ENCODE measurements at regions not wholly inside any gene's neighbourhood (a gene's known extent, or its start where the extent isn't known, plus 50 kb on each side); places are given as distances from the start of the nearest gene placed in this dataset.
"Not testable (repeated sequence)": the region's sequence is repeated elsewhere in the genome, so short reads cannot be mapped to it uniquely, and the experiment has no call there.

GRCh38 chr1:144516172-144516571 lies 54.7 kb upstream of the NBPF15 start:
- H3K9ac ChIP-seq; H3K27me3 ChIP-seq (ENCODE audit: insufficient read depth, low read depth); H3K36me3 ChIP-seq (ENCODE audit: insufficient read depth); H3K4me2 ChIP-seq; H3K27ac ChIP-seq; H3K79me2 ChIP-seq (ENCODE audit: insufficient read depth, low read depth); H2AFZ ChIP-seq (ENCODE audit: low read depth); H4K20me1 ChIP-seq (ENCODE audit: insufficient read depth); H3K4me3 ChIP-seq (IDR thresholded peaks at IDR 0.05; ENCODE audit: insufficient read depth, low read depth, low read length): not testable (repeated sequence)
- peaks cover 11% of the 10 kb centered on the region for H3K4me1 ChIP-seq (ENCODE audit: low read depth, poor library complexity, severe bottlenecking)

DNA sequence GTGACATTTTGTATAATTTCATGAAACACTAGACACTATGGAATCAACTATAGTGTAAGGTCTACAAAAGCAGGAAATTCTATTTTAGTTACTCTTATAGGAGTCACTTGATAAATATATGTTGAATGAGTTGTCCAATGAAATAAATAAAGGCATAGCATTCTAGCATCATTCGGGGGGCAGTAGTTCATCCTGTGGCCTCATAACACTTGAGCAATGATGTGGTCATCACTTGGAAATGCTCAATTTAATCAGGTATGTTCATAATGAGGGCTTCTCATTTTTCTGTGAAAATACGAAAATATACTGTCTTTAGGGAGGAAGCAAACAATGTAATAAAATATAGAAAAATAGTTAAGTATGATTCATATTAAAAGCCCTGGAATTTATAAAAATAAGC lies 55.4 kb upstream of the NBPF15 start:
- H3K4me2 ChIP-seq; H3K4me3 ChIP-seq (IDR thresholded peaks at IDR 0.05; ENCODE audit: insufficient read depth, low read depth, low read length); H3K27ac ChIP-seq; H3K36me3 ChIP-seq (ENCODE audit: insufficient read depth); H3K9ac ChIP-seq; H4K20me1 ChIP-seq (ENCODE audit: insufficient read depth); H3K79me2 ChIP-seq (ENCODE audit: insufficient read depth, low read depth); H2AFZ ChIP-seq (ENCODE audit: low read depth); H3K27me3 ChIP-seq (ENCODE audit: insufficient read depth, low read depth): not testable (repeated sequence)
- peaks cover 13% of the 10 kb centered on the region for H3K4me1 ChIP-seq (ENCODE audit: low read depth, poor library complexity, severe bottlenecking)

- H3K27ac ChIP-seq; H3K9ac ChIP-seq; H3K4me3 ChIP-seq (IDR thresholded peaks at IDR 0.05; ENCODE audit: insufficient read depth, low read depth, low read length); H4K20me1 ChIP-seq (ENCODE audit: insufficient read depth); H3K36me3 ChIP-seq (ENCODE audit: insufficient read depth); H3K79me2 ChIP-seq (ENCODE audit: insufficient read depth, low read depth); H3K4me2 ChIP-seq; H2AFZ ChIP-seq (ENCODE audit: low read depth); H3K27me3 ChIP-seq (ENCODE audit: insufficient read depth, low read depth): not testable (repeated sequence)
- H3K4me1 ChIP-seq (ENCODE audit: low read depth, poor library complexity, severe bottlenecking), result peaks cover 21% of the 10 kb centered on the region
Observed at GRCh38 chr1:144518439-144518838, 57.0 kb upstream of the NBPF15 start.

DNA sequence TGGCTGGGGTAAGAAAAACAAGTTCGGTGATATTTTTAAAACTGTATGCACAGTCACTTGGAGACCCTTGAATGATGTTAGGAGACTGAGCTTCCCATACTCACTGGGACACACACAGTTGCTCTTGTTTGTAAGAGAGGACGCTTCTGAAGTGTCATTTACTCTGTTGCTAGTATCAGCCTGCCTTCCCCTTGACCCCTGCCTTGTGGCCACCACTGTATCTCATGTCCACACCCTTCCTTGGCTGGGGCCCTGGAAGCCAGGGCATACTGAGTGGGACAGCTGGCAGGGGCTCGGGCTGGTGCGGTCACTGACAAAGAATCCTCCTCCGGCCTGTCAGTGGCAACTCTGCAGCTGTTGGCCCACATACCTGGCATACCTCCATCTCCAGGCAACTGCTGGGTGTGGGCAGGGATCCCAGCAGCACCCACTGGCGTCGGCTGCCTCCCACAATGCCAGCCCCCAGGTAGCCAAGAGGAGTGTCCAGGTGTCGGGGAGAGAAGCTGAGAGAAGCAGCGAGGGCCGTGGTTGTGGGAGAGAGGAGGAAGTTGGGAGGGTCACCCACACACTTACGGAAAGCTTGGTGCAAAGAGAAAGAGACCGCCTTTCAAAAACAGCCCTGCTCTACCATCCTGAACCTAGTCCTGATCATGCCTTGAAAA lies 58.2 kb upstream of the NBPF15 start:
- H3K27ac ChIP-seq; H3K79me2 ChIP-seq (ENCODE audit: insufficient read depth, low read depth); H3K4me2 ChIP-seq; H3K4me3 ChIP-seq (IDR thresholded peaks at IDR 0.05; ENCODE audit: insufficient read depth, low read depth, low read length); H3K36me3 ChIP-seq (ENCODE audit: insufficient read depth); H3K9ac ChIP-seq; H2AFZ ChIP-seq (ENCODE audit: low read depth); H3K27me3 ChIP-seq (ENCODE audit: insufficient read depth, low read depth); H4K20me1 ChIP-seq (ENCODE audit: insufficient read depth): not testable (repeated sequence)
- peaks cover 21% of the 10 kb centered on the region for H3K4me1 ChIP-seq (ENCODE audit: low read depth, poor library complexity, severe bottlenecking)

DNA sequence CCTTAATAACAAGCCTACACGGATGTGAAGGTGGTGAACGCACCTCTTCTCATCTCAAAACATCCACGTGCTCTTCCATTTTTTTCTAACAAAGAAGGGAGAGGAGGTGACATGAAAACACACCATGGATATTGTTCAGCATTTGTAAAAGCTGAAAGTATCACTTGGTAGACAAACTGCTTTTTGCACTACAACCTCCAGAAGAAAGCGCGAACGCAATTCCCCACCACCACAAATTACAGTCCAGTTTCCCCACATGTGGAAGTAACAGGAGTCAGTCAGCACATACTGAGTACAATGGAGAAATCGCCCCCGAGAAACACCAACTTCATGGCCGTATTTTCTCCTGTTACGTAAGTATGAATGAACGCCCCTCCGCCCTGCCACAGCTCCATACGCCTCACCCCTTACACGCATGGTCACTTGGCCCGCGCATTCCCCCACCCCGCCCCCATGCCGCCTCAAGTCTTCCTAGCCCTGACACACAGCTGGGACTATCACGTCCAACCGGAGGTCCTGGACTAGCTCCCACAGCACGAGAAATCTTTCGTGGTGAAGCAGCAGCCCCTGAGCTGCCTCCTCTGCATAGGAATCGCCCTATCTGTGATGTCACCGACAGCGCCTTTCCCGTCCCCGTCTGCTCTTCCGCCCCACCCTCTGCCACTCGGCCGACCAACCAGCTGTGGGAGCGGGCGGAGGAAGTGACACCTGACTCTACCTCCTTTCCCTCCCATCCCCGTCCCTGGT lies 62.4 kb upstream of the NBPF15 start:
- H4K20me1 ChIP-seq (ENCODE audit: insufficient read depth); H3K79me2 ChIP-seq (ENCODE audit: insufficient read depth, low read depth); H3K4me3 ChIP-seq (IDR thresholded peaks at IDR 0.05; ENCODE audit: insufficient read depth, low read depth, low read length); H3K27me3 ChIP-seq (ENCODE audit: insufficient read depth, low read depth); H3K36me3 ChIP-seq (ENCODE audit: insufficient read depth): not testable (repeated sequence)
- Histone ChIP-seq H2AFZ (ENCODE audit: low read depth) (peak overlapping the region; percentile 66), H3K4me2 (peak overlapping the region; percentile 61), H3K27ac (peak overlapping the region; percentile 93), H3K4me1 (ENCODE audit: low read depth, poor library complexity, severe bottlenecking) (peaks cover 31% of the 10 kb centered on the region), H3K9ac (peak overlapping the region; percentile 91)

- peaks cover 24% of the 10 kb centered on the region for H3K4me1 ChIP-seq (ENCODE audit: low read depth, poor library complexity, severe bottlenecking)
- not testable (repeated sequence) for H4K20me1 ChIP-seq (ENCODE audit: insufficient read depth); H3K79me2 ChIP-seq (ENCODE audit: insufficient read depth, low read depth); H3K4me3 ChIP-seq (IDR thresholded peaks at IDR 0.05; ENCODE audit: insufficient read depth, low read depth, low read length); H3K9ac ChIP-seq; H3K27ac ChIP-seq; H3K27me3 ChIP-seq (ENCODE audit: insufficient read depth, low read depth); H3K36me3 ChIP-seq (ENCODE audit: insufficient read depth)
- peak overlapping the region; percentile 45; the same call in 1 of the 2 replicates for H2AFZ ChIP-seq (ENCODE audit: low read depth)
- TF ChIP-seq, protein P1, sequence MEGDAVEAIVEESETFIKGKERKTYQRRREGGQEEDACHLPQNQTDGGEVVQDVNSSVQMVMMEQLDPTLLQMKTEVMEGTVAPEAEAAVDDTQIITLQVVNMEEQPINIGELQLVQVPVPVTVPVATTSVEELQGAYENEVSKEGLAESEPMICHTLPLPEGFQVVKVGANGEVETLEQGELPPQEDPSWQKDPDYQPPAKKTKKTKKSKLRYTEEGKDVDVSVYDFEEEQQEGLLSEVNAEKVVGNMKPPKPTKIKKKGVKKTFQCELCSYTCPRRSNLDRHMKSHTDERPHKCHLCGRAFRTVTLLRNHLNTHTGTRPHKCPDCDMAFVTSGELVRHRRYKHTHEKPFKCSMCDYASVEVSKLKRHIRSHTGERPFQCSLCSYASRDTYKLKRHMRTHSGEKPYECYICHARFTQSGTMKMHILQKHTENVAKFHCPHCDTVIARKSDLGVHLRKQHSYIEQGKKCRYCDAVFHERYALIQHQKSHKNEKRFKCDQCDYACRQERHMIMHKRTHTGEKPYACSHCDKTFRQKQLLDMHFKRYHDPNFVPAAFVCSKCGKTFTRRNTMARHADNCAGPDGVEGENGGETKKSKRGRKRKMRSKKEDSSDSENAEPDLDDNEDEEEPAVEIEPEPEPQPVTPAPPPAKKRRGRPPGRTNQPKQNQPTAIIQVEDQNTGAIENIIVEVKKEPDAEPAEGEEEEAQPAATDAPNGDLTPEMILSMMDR (conservative IDR thresholded peaks at IDR 0.05; ENCODE audit: low read depth, low read length), result peak; percentile 82
- peak overlapping the region; percentile 5; the same call in 1 of the 2 replicates for H3K4me2 ChIP-seq
Observed at GRCh38 chr1:144532156-144532607, 60.5 kb upstream of the PPIAL4F start.

- not testable (repeated sequence) for H3K4me3 ChIP-seq (IDR thresholded peaks at IDR 0.05; ENCODE audit: insufficient read depth, low read depth, low read length); H3K27ac ChIP-seq; H4K20me1 ChIP-seq (ENCODE audit: insufficient read depth); H3K27me3 ChIP-seq (ENCODE audit: insufficient read depth, low read depth); H3K4me2 ChIP-seq; H3K9ac ChIP-seq; H2AFZ ChIP-seq (ENCODE audit: low read depth); H3K79me2 ChIP-seq (ENCODE audit: insufficient read depth, low read depth); H3K36me3 ChIP-seq (ENCODE audit: insufficient read depth)
- peaks cover 16% of the 10 kb centered on the region for H3K4me1 ChIP-seq (ENCODE audit: low read depth, poor library complexity, severe bottlenecking)
Observed at GRCh38 chr1:144533480-144533879, 59.2 kb upstream of the PPIAL4F start.

DNA sequence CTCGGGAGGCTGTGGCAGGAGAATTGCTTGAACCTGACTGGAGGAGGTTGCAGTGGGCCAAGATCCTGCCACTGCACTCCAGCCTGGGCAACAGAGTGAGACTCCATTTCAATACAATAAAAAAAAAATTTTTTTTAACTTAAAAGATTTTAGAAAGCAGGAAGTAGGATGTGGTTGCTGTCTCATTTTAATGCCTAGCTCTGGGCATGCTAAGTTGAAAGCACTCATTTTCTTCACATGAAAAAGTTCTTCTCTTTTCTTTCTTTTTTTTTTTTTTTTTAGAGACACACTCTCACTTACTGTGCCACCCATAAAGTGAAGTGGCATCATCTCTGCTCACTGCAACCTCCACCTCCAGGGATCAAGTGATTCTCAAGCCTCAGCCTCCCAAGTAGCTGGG lies 58.4 kb upstream of the PPIAL4F start:
- not testable (repeated sequence) for H3K27ac ChIP-seq; H3K4me3 ChIP-seq (IDR thresholded peaks at IDR 0.05; ENCODE audit: insufficient read depth, low read depth, low read length); H3K9ac ChIP-seq; H2AFZ ChIP-seq (ENCODE audit: low read depth); H4K20me1 ChIP-seq (ENCODE audit: insufficient read depth); H3K27me3 ChIP-seq (ENCODE audit: insufficient read depth, low read depth); H3K79me2 ChIP-seq (ENCODE audit: insufficient read depth, low read depth); H3K4me2 ChIP-seq; H3K36me3 ChIP-seq (ENCODE audit: insufficient read depth)
- H3K4me1 ChIP-seq (ENCODE audit: low read depth, poor library complexity, severe bottlenecking), result peaks cover 13% of the 10 kb centered on the region

GRCh38 chr1:144536677-144537076 lies 56.0 kb upstream of the PPIAL4F start:
- H3K27me3 ChIP-seq (ENCODE audit: insufficient read depth, low read depth); H4K20me1 ChIP-seq (ENCODE audit: insufficient read depth); H3K9ac ChIP-seq; H3K36me3 ChIP-seq (ENCODE audit: insufficient read depth); H3K4me3 ChIP-seq (IDR thresholded peaks at IDR 0.05; ENCODE audit: insufficient read depth, low read depth, low read length); H2AFZ ChIP-seq (ENCODE audit: low read depth); H3K27ac ChIP-seq; H3K79me2 ChIP-seq (ENCODE audit: insufficient read depth, low read depth); H3K4me2 ChIP-seq; H3K4me1 ChIP-seq (ENCODE audit: low read depth, poor library complexity, severe bottlenecking): not testable (repeated sequence)
